ENCODE measurements at regions not wholly inside any gene's neighbourhood (a gene's known extent, or its start where the extent isn't known, plus 50 kb on each side); places are given as distances from the start of the nearest gene placed in this dataset.

GRCh38 chr2:129256642-129257041, 722.8 kb upstream of the RAB6C start:
- Histone ChIP-seq H3K9ac (no peak overlapping the region), H3K4me1 (ENCODE audit: control insufficient read depth in 1 of 2, insufficient read depth in 2 of 2, low read depth in 1 of 2, low read length in 1 of 2) (peaks cover 0 to 10% of the 10 kb centered on the region in 2 experiments; a peak in 1 of 4 replicates), H3K27ac (ENCODE audit: low read depth in 2 of 2, low read length in 1 of 2) (no peak overlapping the region), H3K79me2 (ENCODE audit: insufficient read depth) (no peaks in the 10 kb centered on the region), H4K20me1 (ENCODE audit: insufficient read depth) (no peaks in the 10 kb centered on the region), H2AFZ (ENCODE audit: low read depth) (no peak overlapping the region), H3K27me3 (ENCODE audit: insufficient read depth) (no peaks in the 10 kb centered on the region), H3K4me2 (no peak overlapping the region), H3K9me3 (peaks cover 7% of the 10 kb centered on the region; the same call in 1 of the 2 replicates), H3K9me2 (no peaks in the 10 kb centered on the region), H3K4me3 (ENCODE audit: low read depth in 2 of 2, low read length in 1 of 2) (no peak overlapping the region), H3K36me3 (replicated peaks in 1 of 2; ENCODE audit: control insufficient read depth in 1 of 2, insufficient read depth in 2 of 2, low read length in 1 of 2) (no peaks in the 10 kb centered on the region), H3F3A (replicated peaks; ENCODE audit: insufficient read depth) (no peaks in the 10 kb centered on the region)
- TF ChIP-seq EZH2phosphoT487 (IDR thresholded peaks at IDR 0.05; ENCODE audit: borderline replicate concordance, low read depth), result no peak
- no peak for TF ChIP-seq PBX3 (IDR thresholded peaks at IDR 0.05)
- TF ChIP-seq NFIC (IDR thresholded peaks at IDR 0.05; ENCODE audit: borderline replicate concordance), result no peak
- no peak for TF ChIP-seq RCOR1 (IDR thresholded peaks at IDR 0.05; ENCODE audit: low read length)
- no peak for TF ChIP-seq NRF1 (IDR thresholded peaks at IDR 0.05; ENCODE audit: low read depth, low read length)
- no peak for TF ChIP-seq TEAD4 (IDR thresholded peaks at IDR 0.05; ENCODE audit: borderline replicate concordance, insufficient read depth)
- no peak for DNase-seq
- POLR2A ChIA-PET, result no interaction called here
- 16% methylated on average over 2 of the region's 2 CpGs for WGBS (ENCODE audit: low lambda C conversion rate)
- CTCF ChIA-PET, result interaction anchor here (1.2 kb wide), 1 partner anchor 1069 kb away, joined by 3 read pairs; no protein-coding TSS in a partner anchor

GRCh38 chr2:129262934-129263333, 716.5 kb upstream of the RAB6C start:
- Histone ChIP-seq H3K79me2 (ENCODE audit: insufficient read depth) (no peaks in the 10 kb centered on the region), H3K27ac (ENCODE audit: low read depth in 2 of 2, low read length in 1 of 2) (no peak overlapping the region), H3K4me3 (ENCODE audit: low read depth in 2 of 2, low read length in 1 of 2) (no peak overlapping the region), H3K36me3 (replicated peaks in 1 of 2; ENCODE audit: control insufficient read depth in 1 of 2, insufficient read depth in 2 of 2, low read length in 1 of 2) (no peaks in the 10 kb centered on the region), H3K4me2 (no peak overlapping the region), H3K9ac (no peak overlapping the region), H4K20me1 (ENCODE audit: insufficient read depth) (no peaks in the 10 kb centered on the region), H3K9me2 (no peaks in the 10 kb centered on the region), H3K9me3 (peaks cover 15% of the 10 kb centered on the region), H3K27me3 (ENCODE audit: insufficient read depth) (no peaks in the 10 kb centered on the region), H2AFZ (ENCODE audit: low read depth) (no peak overlapping the region), H3F3A (replicated peaks; ENCODE audit: insufficient read depth) (no peaks in the 10 kb centered on the region), H3K4me1 (ENCODE audit: control insufficient read depth in 1 of 2, insufficient read depth in 2 of 2, low read depth in 1 of 2, low read length in 1 of 2) (no peaks in the 10 kb centered on the region)
- no peak for DNase-seq
- ChIA-PET POLR2A (no interaction called here), CTCF (interaction anchor here (1.2 to 1.7 kb wide), 3 partner anchors 10 to 34 kb away, joined by 3 to 6 read pairs (median 3); no protein-coding TSS in a partner anchor)
- TF ChIP-seq NRF1 (IDR thresholded peaks at IDR 0.05; ENCODE audit: low read depth, low read length) (no peak), RAD21 (IDR thresholded peaks at IDR 0.05; ENCODE audit: low read length) (no peak), YY1 (IDR thresholded peaks at IDR 0.05; ENCODE audit: low read depth) (no peak), RXRA (IDR thresholded peaks at IDR 0.05; ENCODE audit: borderline replicate concordance, low read depth) (no peak), JUND (IDR thresholded peaks at IDR 0.05) (no peak), MEF2A (IDR thresholded peaks at IDR 0.05; ENCODE audit: borderline replicate concordance, low read depth) (no peak), TAF1 (IDR thresholded peaks at IDR 0.05; ENCODE audit: borderline replicate concordance, low read depth, low read length) (no peak), NFIC (IDR thresholded peaks at IDR 0.05; ENCODE audit: borderline replicate concordance) (no peak)

GRCh38 chr2:129263939-129264338, 715.5 kb upstream of the RAB6C start:
- POLR2A ChIA-PET, result no interaction called here
- Histone ChIP-seq H2AFZ (ENCODE audit: low read depth) (no peak overlapping the region), H3K36me3 (replicated peaks in 1 of 2; ENCODE audit: control insufficient read depth in 1 of 2, insufficient read depth in 2 of 2, low read length in 1 of 2) (no peaks in the 10 kb centered on the region), H3K4me1 (ENCODE audit: control insufficient read depth in 1 of 2, insufficient read depth in 2 of 2, low read depth in 1 of 2, low read length in 1 of 2) (no peaks in the 10 kb centered on the region), H3K4me2 (no peak overlapping the region), H3K27me3 (ENCODE audit: insufficient read depth) (no peaks in the 10 kb centered on the region), H3K9ac (no peak overlapping the region), H4K20me1 (ENCODE audit: insufficient read depth) (no peaks in the 10 kb centered on the region), H3K9me2 (no peaks in the 10 kb centered on the region), H3K27ac (ENCODE audit: low read depth in 2 of 2, low read length in 1 of 2) (no peak overlapping the region), H3K4me3 (ENCODE audit: low read depth in 2 of 2, low read length in 1 of 2) (no peak overlapping the region), H3K79me2 (ENCODE audit: insufficient read depth) (no peaks in the 10 kb centered on the region), H3K9me3 (peaks cover 14% of the 10 kb centered on the region), H3F3A (replicated peaks; ENCODE audit: insufficient read depth) (no peaks in the 10 kb centered on the region)
- TF ChIP-seq MAX (IDR thresholded peaks at IDR 0.05; ENCODE audit: low read depth), result no peak
- TF ChIP-seq POLR2AphosphoS5 (IDR thresholded peaks at IDR 0.05; ENCODE audit: low read depth, low read length), result no peak
- no peak for TF ChIP-seq IRF3 (IDR thresholded peaks at IDR 0.05; ENCODE audit: low read depth, low read length)
- no peak for TF ChIP-seq TAF1 (IDR thresholded peaks at IDR 0.05; ENCODE audit: borderline replicate concordance, low read depth, low read length)
- no peak for TF ChIP-seq YY1 (IDR thresholded peaks at IDR 0.05; ENCODE audit: low read depth)
- no peak for TF ChIP-seq FOXM1 (IDR thresholded peaks at IDR 0.05; ENCODE audit: low read depth)
- no peak for TF ChIP-seq FOSL2 (IDR thresholded peaks at IDR 0.05; ENCODE audit: borderline replicate concordance, low read depth)
- TF ChIP-seq ZBTB33 (IDR thresholded peaks at IDR 0.05; ENCODE audit: borderline replicate concordance, low read depth), result no peak
- no peak for TF ChIP-seq SIN3A (IDR thresholded peaks at IDR 0.05; ENCODE audit: borderline replicate concordance, low read depth, low read length)
- no peak for TF ChIP-seq CHD2 (IDR thresholded peaks at IDR 0.05; ENCODE audit: low read length, partially characterized antibody)
- CTCF ChIA-PET, result interaction anchor here (1.5 kb wide), 1 partner anchor 15 kb away, joined by 3 read pairs; no protein-coding TSS in a partner anchor
- DNase-seq, result no peak

Measured in SK-N-SH (cell line).